Smooth muscle cell (in vitro differentiated cells): ENCODE measurements at regions not wholly inside any gene's neighbourhood (a gene's known extent, or its start where the extent isn't known, plus 50 kb on each side); places are given as distances from the start of the nearest gene placed in this dataset.
A peak's percentile ranks its signal among the peaks of the same experiment; 100 is the strongest.
"Not testable (repeated sequence)": the region's sequence is repeated elsewhere in the genome, so short reads cannot be mapped to it uniquely, and the experiment has no call there.

ENCODE experiments used
- DNase-seq: peaks from one replicate; lab custom pipeline; 2025; ENCODE audit not compliant: unreplicated experiment; lab: John Stamatoyannopoulos, UW
- H2AFZ ChIP-seq: fragments of 200-600 bp; sonication (generic); 2 replicates; pipeline ENCODE4 v1.6.0; 2016; ENCODE audit warnings: antibody characterized with exemption, low read depth, mild to moderate bottlenecking
- H3F3A ChIP-seq: fragments of 200-600 bp; sonication (generic); 2 replicates; pipeline ENCODE4 v1.6.0; 2017; ENCODE audit warnings: antibody characterized with exemption, low read depth
- H3K27ac ChIP-seq: fragments of 200-600 bp; sonication (generic); 2 replicates; pipeline ENCODE4 v1.5.1; 2016; ENCODE audit warnings: low read depth, mild to moderate bottlenecking
- H3K27me3 ChIP-seq: fragments of 200-600 bp; sonication (generic); 2 replicates; pipeline ENCODE4 v1.6.1; 2016; ENCODE audit warnings: low read depth, mild to moderate bottlenecking
- H3K36me3 ChIP-seq: fragments of 200-600 bp; sonication (generic); 2 replicates; pipeline ENCODE4 v1.5.1; 2016; ENCODE audit warnings: low read depth
- H3K4me1 ChIP-seq: fragments of 200-600 bp; sonication (generic); 2 replicates; pipeline ENCODE4 v1.5.1; 2016; ENCODE audit warnings: low read depth
- H3K4me2 ChIP-seq: fragments of 200-600 bp; sonication (generic); 2 replicates; pipeline ENCODE4 v1.6.0; 2016; ENCODE audit warnings: mild to moderate bottlenecking
- H3K4me3 ChIP-seq: fragments of 200-600 bp; sonication (generic); 2 replicates; pipeline ENCODE4 v1.5.1; 2016; ENCODE audit warnings: mild to moderate bottlenecking
- H3K79me2 ChIP-seq: fragments of 200-600 bp; sonication (generic); 2 replicates; pipeline ENCODE4 v1.6.0; 2016; ENCODE audit warnings: low read depth, mild to moderate bottlenecking
- H3K9ac ChIP-seq: fragments of 200-600 bp; sonication (generic); 2 replicates; pipeline ENCODE4 v1.6.0; 2016; ENCODE audit warnings: low read depth
- H3K9me3 ChIP-seq: fragments of 200-600 bp; sonication (generic); replicated peaks from 2 replicates; pipeline ENCODE4 v1.5.1; 2016; ENCODE audit warnings: low read depth
- H4K20me1 ChIP-seq: fragments of 200-600 bp; sonication (generic); 2 replicates; pipeline ENCODE4 v1.6.0; 2016; ENCODE audit warnings: low read depth
- CTCF ChIP-seq: fragments of 200-600 bp; sonication (generic); IDR thresholded peaks from 2 replicates; pipeline ENCODE4 v1.5.1; 2017; ENCODE audit warnings: borderline replicate concordance, mild to moderate bottlenecking, antibody characterized with exemption; ENCODE audit not compliant: insufficient read depth, poor library complexity, severe bottlenecking
- WGBS: methylation state at CpG from one replicate; pipeline ENCODE4 v1.1.7; 2016; ENCODE audit warnings: low lambda C conversion rate; 5-methylcytosine and 5-hydroxymethylcytosine counted together

- Histone ChIP-seq H3K9ac (no peak overlapping the region), H3K27ac (no peak overlapping the region), H3K27me3 (no peaks in the 10 kb centered on the region), H3F3A (no peaks in the 10 kb centered on the region), H3K9me3 (no peaks in the 10 kb centered on the region), H3K4me1 (no peaks in the 10 kb centered on the region), H4K20me1 (no peaks in the 10 kb centered on the region), H3K79me2 (no peaks in the 10 kb centered on the region), H3K4me3 (no peak overlapping the region), H3K36me3 (no peaks in the 10 kb centered on the region), H3K4me2 (no peak overlapping the region), H2AFZ (no peak overlapping the region)
- 95% methylated on average over 1 of the region's 1 CpG for WGBS
- DNase-seq, result no peak
- TF ChIP-seq CTCF, result no peak
Measured at GRCh38 chr13:81244011-81244410, 903.1 kb upstream of the SPRY2 start.

- WGBS, result 90% methylated on average over 2 of the region's 2 CpGs
- no peak overlapping the region for H3K4me3 ChIP-seq
- TF ChIP-seq CTCF, result no peak
- H2AFZ ChIP-seq, result no peak overlapping the region
- no peaks in the 10 kb centered on the region for H3K27me3 ChIP-seq
- H3K36me3 ChIP-seq, result no peaks in the 10 kb centered on the region
- H3F3A ChIP-seq, result no peaks in the 10 kb centered on the region
- no peak overlapping the region for H3K27ac ChIP-seq
- no peaks in the 10 kb centered on the region for H3K4me1 ChIP-seq
- no peak overlapping the region for H3K4me2 ChIP-seq
- H3K79me2 ChIP-seq, result no peaks in the 10 kb centered on the region
- H3K9me3 ChIP-seq, result no peaks in the 10 kb centered on the region
- no peak overlapping the region for H3K9ac ChIP-seq
- DNase-seq, result no peak
- no peaks in the 10 kb centered on the region for H4K20me1 ChIP-seq
Measured at GRCh38 chr13:81230386-81230785, 889.5 kb upstream of the SPRY2 start.

- not testable (repeated sequence) for H3K27me3 ChIP-seq, H2AFZ ChIP-seq, H3K27ac ChIP-seq, H3K4me3 ChIP-seq, H3K4me2 ChIP-seq, H3K9me3 ChIP-seq, H3K4me1 ChIP-seq, H3K79me2 ChIP-seq, H3F3A ChIP-seq, DNase-seq, H4K20me1 ChIP-seq, H3K36me3 ChIP-seq, H3K9ac ChIP-seq
- WGBS, result 92% methylated on average over 4 of the region's 4 CpGs
Measured at GRCh38 chr13:81226830-81227229, 885.9 kb upstream of the SPRY2 start.

GRCh38 chr13:81224209-81224833 is 883.4 kb upstream of the SPRY2 start:
- 87% methylated on average over 7 of the region's 7 CpGs for WGBS
- Histone ChIP-seq H3K4me1 (no peaks in the 10 kb centered on the region), H3K9ac (no peak overlapping the region), H3K36me3 (no peaks in the 10 kb centered on the region), H3K79me2 (no peaks in the 10 kb centered on the region), H3K4me3 (no peak overlapping the region), H3K27ac (no peak overlapping the region), H4K20me1 (no peaks in the 10 kb centered on the region), H3F3A (no peaks in the 10 kb centered on the region), H2AFZ (peak overlapping the region; percentile 87), H3K9me3 (no peaks in the 10 kb centered on the region), H3K4me2 (no peak overlapping the region), H3K27me3 (no peaks in the 10 kb centered on the region)
- no peak for DNase-seq
- no peak for TF ChIP-seq CTCF
